H54 (cell line): ENCODE measurements at regions not wholly inside any gene's neighbourhood (a gene's known extent, or its start where the extent isn't known, plus 50 kb on each side); places are given as distances from the start of the nearest gene placed in this dataset.

Experiments
- DNase-seq: peaks from one replicate; pipeline ENCODE4 v3.0.0; 2011; ENCODE audit warnings: low spot score, mixed read lengths; ENCODE audit not compliant: insufficient read length
- FAIRE-seq: peaks from 3 replicates; lab custom pipeline; 2011; peaks lifted over from hg19 to GRCh38; lab: Jason Lieb, UNC
- POLR2A ChIP-seq: IDR thresholded peaks from 2 replicates; pipeline ENCODE4 v1.6.1; 2011; ENCODE audit warnings: low read depth, mild to moderate bottlenecking, low read length

GRCh38 chr2:18663861-18664260 lies 74.5 kb upstream of the NT5C1B start:
- FAIRE-seq (no peak), DNase-seq (no peak)
- TF ChIP-seq POLR2A = no peak

GRCh38 chr2:18662689-18663088 lies 73.3 kb upstream of the NT5C1B start:
- TF ChIP-seq POLR2A = no peak
- FAIRE-seq (no peak), DNase-seq (no peak)

- no peak for TF ChIP-seq POLR2A
- DNase-seq (no peak), FAIRE-seq (no peak)
These were observed 70.5 kb upstream of the NT5C1B start for GRCh38 chr2:18659915-18660314.

GRCh38 chr2:18656048-18656447 lies 66.7 kb upstream of the NT5C1B start:
- TF ChIP-seq POLR2A = no peak
- FAIRE-seq = no peak
- DNase-seq = no peak

- DNase-seq = no peak
- FAIRE-seq = no peak
- TF ChIP-seq POLR2A = no peak
These were observed 62.7 kb upstream of the NT5C1B start for GRCh38 chr2:18651842-18652774.

GRCh38 chr2:18650221-18650620 lies 60.9 kb upstream of the NT5C1B start:
- DNase-seq (no peak), FAIRE-seq (no peak)
- TF ChIP-seq POLR2A = no peak

- DNase-seq (no peak), FAIRE-seq (no peak)
- no peak for TF ChIP-seq POLR2A
These were observed 60.2 kb upstream of the NT5C1B start for GRCh38 chr2:18649502-18650135.

GRCh38 chr2:18648161-18648560 lies 58.8 kb upstream of the NT5C1B start:
- FAIRE-seq (no peak), DNase-seq (no peak)
- no peak for TF ChIP-seq POLR2A

GRCh38 chr2:18647731-18648130 lies 58.4 kb upstream of the NT5C1B start:
- DNase-seq = no peak
- no peak for TF ChIP-seq POLR2A
- FAIRE-seq = no peak

GRCh38 chr2:18645315-18645714 lies 55.9 kb upstream of the NT5C1B start:
- DNase-seq = no peak
- TF ChIP-seq POLR2A = no peak
- FAIRE-seq = no peak

- TF ChIP-seq POLR2A = no peak
- DNase-seq (no peak), FAIRE-seq (no peak)
These were observed 54.7 kb upstream of the NT5C1B start for GRCh38 chr2:18644115-18644462.

- FAIRE-seq (no peak), DNase-seq (no peak)
- TF ChIP-seq POLR2A = no peak
These were observed 54.2 kb upstream of the NT5C1B start for GRCh38 chr2:18643326-18644114.

GRCh38 chr2:18641823-18642222 lies 52.5 kb upstream of the NT5C1B start:
- DNase-seq (no peak), FAIRE-seq (no peak)
- no peak for TF ChIP-seq POLR2A
